ENCODE measurements at regions not wholly inside any gene's neighbourhood (a gene's known extent, or its start where the extent isn't known, plus 50 kb on each side); places are given as distances from the start of the nearest gene placed in this dataset.

GRCh38 chr10:29186221-29186620 is 102.6 kb upstream of the LYZL1 start:
- Histone ChIP-seq H3K4me3 (ENCODE audit: low read depth, low read length) (no peak overlapping the region), H3K9me3 (ENCODE audit: control insufficient read depth, insufficient read depth, low read depth, low read length) (no peaks in the 10 kb centered on the region), H3K36me3 (ENCODE audit: control insufficient read depth in 2 of 2, insufficient read depth in 1 of 2, low read length in 2 of 2) (no peaks in the 10 kb centered on the region), H3K27ac (ENCODE audit: extremely low read depth, low read depth, low read length) (no peak overlapping the region), H3K4me1 (ENCODE audit: control insufficient read depth, insufficient read depth, low read length) (no peaks in the 10 kb centered on the region)
- ChIA-PET CTCF (interaction anchor here (0.5 kb wide), 1 partner anchor 181 kb away, joined by 4 read pairs; no protein-coding TSS in a partner anchor), POLR2A (no interaction called here)
- TF ChIP-seq ZNF266 (tag by site-specific recombination; IDR thresholded peaks at IDR 0.05; ENCODE audit: low read depth) (no peak), ZBTB1 (tag by site-specific recombination; IDR thresholded peaks at IDR 0.05) (no peak), ZNF174 (tag by site-specific recombination; IDR thresholded peaks at IDR 0.05) (no peak), ZNF555 (tag by site-specific recombination; conservative IDR thresholded peaks at IDR 0.05) (no peak), ZNF768 (tag by site-specific recombination; IDR thresholded peaks at IDR 0.05) (no peak), ZNF792 (tag by site-specific recombination; IDR thresholded peaks at IDR 0.05) (no peak), EGR2 (tag by site-specific recombination; IDR thresholded peaks at IDR 0.05; ENCODE audit: low read depth) (no peak), PRDM1 (tag by site-specific recombination; IDR thresholded peaks at IDR 0.05) (no peak), ZSCAN16 (tag by site-specific recombination; IDR thresholded peaks at IDR 0.05) (no peak), ZNF629 (tag by site-specific recombination; IDR thresholded peaks at IDR 0.05) (no peak), BCL11B (tag by site-specific recombination; IDR thresholded peaks at IDR 0.05; ENCODE audit: low read depth) (no peak), ZNF223 (tag by site-specific recombination; IDR thresholded peaks at IDR 0.05) (no peak), ZNF48 (tag by site-specific recombination; IDR thresholded peaks at IDR 0.05) (no peak), CTCF (tag by site-specific recombination; IDR thresholded peaks at IDR 0.05) (no peak), ZBTB7A (tag by site-specific recombination; IDR thresholded peaks at IDR 0.05; ENCODE audit: low read depth) (no peak), ZNF175 (tag by site-specific recombination; IDR thresholded peaks at IDR 0.05) (no peak), KLF10 (tag by site-specific recombination; IDR thresholded peaks at IDR 0.05) (no peak)
- TF ChIP-seq, protein P1, sequence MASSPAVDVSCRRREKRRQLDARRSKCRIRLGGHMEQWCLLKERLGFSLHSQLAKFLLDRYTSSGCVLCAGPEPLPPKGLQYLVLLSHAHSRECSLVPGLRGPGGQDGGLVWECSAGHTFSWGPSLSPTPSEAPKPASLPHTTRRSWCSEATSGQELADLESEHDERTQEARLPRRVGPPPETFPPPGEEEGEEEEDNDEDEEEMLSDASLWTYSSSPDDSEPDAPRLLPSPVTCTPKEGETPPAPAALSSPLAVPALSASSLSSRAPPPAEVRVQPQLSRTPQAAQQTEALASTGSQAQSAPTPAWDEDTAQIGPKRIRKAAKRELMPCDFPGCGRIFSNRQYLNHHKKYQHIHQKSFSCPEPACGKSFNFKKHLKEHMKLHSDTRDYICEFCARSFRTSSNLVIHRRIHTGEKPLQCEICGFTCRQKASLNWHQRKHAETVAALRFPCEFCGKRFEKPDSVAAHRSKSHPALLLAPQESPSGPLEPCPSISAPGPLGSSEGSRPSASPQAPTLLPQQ (tag by site-specific recombination; IDR thresholded peaks at IDR 0.05), result no peak
- TF ChIP-seq, protein P2, sequence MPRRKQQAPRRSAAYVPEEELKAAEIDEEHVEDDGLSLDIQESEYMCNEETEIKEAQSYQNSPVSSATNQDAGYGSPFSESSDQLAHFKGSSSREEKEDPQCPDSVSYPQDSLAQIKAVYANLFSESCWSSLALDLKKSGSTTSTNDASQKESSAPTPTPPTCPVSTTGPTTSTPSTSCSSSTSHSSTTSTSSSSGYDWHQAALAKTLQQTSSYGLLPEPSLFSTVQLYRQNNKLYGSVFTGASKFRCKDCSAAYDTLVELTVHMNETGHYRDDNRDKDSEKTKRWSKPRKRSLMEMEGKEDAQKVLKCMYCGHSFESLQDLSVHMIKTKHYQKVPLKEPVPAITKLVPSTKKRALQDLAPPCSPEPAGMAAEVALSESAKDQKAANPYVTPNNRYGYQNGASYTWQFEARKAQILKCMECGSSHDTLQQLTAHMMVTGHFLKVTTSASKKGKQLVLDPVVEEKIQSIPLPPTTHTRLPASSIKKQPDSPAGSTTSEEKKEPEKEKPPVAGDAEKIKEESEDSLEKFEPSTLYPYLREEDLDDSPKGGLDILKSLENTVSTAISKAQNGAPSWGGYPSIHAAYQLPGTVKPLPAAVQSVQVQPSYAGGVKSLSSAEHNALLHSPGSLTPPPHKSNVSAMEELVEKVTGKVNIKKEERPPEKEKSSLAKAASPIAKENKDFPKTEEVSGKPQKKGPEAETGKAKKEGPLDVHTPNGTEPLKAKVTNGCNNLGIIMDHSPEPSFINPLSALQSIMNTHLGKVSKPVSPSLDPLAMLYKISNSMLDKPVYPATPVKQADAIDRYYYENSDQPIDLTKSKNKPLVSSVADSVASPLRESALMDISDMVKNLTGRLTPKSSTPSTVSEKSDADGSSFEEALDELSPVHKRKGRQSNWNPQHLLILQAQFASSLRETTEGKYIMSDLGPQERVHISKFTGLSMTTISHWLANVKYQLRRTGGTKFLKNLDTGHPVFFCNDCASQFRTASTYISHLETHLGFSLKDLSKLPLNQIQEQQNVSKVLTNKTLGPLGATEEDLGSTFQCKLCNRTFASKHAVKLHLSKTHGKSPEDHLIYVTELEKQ (tag by site-specific recombination; IDR thresholded peaks at IDR 0.05; ENCODE audit: borderline replicate concordance), result no peak

DNA sequence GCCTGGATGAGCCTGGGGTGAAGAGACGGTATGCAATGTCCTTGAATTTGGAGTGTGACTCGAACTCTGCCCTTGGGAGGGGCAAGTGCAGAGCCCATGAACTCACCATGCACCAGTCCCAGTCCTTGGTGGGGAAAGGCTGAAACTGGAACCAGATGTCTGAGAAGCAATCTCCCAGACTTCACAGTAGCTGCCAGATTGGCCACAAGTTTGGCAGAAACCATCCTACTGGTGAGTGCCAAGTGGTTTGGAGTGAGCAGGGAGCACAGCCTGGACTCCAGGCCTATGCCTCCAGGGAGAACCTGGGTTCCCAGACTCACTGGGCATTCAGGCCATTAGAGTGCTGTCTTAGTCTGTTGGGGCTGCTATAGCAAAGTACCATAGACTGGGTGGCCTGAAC is 99.6 kb upstream of the LYZL1 start:
- POLR2A ChIA-PET, result no interaction called here
- H3K4me1 ChIP-seq (ENCODE audit: control insufficient read depth, insufficient read depth, low read length), result no peaks in the 10 kb centered on the region
- CTCF ChIA-PET, result no interaction called here
- no peak overlapping the region for H3K27ac ChIP-seq (ENCODE audit: extremely low read depth, low read depth, low read length)
- H3K4me3 ChIP-seq (ENCODE audit: low read depth, low read length), result no peak overlapping the region
- H3K9me3 ChIP-seq (ENCODE audit: control insufficient read depth, insufficient read depth, low read depth, low read length), result no peaks in the 10 kb centered on the region
- no peaks in the 10 kb centered on the region for H3K36me3 ChIP-seq (ENCODE audit: control insufficient read depth in 2 of 2, insufficient read depth in 1 of 2, low read length in 2 of 2)
- TF ChIP-seq ZNF701 (tag by site-specific recombination; IDR thresholded peaks at IDR 0.05) (no peak), REPIN1 (tag by site-specific recombination; IDR thresholded peaks at IDR 0.05; ENCODE audit: low read depth) (no peak), ZNF132 (tag by site-specific recombination; IDR thresholded peaks at IDR 0.05; ENCODE audit: borderline replicate concordance) (no peak), ZNF621 (tag by site-specific recombination; IDR thresholded peaks at IDR 0.05) (no peak), ZNF223 (tag by site-specific recombination; IDR thresholded peaks at IDR 0.05) (no peak), ZNF416 (tag by site-specific recombination; IDR thresholded peaks at IDR 0.05) (no peak), GLI4 (tag by site-specific recombination; IDR thresholded peaks at IDR 0.05) (no peak)
- TF ChIP-seq, protein P3, sequence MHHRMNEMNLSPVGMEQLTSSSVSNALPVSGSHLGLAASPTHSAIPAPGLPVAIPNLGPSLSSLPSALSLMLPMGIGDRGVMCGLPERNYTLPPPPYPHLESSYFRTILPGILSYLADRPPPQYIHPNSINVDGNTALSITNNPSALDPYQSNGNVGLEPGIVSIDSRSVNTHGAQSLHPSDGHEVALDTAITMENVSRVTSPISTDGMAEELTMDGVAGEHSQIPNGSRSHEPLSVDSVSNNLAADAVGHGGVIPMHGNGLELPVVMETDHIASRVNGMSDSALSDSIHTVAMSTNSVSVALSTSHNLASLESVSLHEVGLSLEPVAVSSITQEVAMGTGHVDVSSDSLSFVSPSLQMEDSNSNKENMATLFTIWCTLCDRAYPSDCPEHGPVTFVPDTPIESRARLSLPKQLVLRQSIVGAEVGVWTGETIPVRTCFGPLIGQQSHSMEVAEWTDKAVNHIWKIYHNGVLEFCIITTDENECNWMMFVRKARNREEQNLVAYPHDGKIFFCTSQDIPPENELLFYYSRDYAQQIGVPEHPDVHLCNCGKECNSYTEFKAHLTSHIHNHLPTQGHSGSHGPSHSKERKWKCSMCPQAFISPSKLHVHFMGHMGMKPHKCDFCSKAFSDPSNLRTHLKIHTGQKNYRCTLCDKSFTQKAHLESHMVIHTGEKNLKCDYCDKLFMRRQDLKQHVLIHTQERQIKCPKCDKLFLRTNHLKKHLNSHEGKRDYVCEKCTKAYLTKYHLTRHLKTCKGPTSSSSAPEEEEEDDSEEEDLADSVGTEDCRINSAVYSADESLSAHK (tag by site-specific recombination; IDR thresholded peaks at IDR 0.05), result no peak
- TF ChIP-seq, protein P4, sequence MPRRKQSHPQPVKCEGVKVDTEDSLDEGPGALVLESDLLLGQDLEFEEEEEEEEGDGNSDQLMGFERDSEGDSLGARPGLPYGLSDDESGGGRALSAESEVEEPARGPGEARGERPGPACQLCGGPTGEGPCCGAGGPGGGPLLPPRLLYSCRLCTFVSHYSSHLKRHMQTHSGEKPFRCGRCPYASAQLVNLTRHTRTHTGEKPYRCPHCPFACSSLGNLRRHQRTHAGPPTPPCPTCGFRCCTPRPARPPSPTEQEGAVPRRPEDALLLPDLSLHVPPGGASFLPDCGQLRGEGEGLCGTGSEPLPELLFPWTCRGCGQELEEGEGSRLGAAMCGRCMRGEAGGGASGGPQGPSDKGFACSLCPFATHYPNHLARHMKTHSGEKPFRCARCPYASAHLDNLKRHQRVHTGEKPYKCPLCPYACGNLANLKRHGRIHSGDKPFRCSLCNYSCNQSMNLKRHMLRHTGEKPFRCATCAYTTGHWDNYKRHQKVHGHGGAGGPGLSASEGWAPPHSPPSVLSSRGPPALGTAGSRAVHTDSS (tag by site-specific recombination; IDR thresholded peaks at IDR 0.05), result no peak
